ENCODE measurements at regions not wholly inside any gene's neighbourhood (a gene's known extent, or its start where the extent isn't known, plus 50 kb on each side); places are given as distances from the start of the nearest gene placed in this dataset.

DNA sequence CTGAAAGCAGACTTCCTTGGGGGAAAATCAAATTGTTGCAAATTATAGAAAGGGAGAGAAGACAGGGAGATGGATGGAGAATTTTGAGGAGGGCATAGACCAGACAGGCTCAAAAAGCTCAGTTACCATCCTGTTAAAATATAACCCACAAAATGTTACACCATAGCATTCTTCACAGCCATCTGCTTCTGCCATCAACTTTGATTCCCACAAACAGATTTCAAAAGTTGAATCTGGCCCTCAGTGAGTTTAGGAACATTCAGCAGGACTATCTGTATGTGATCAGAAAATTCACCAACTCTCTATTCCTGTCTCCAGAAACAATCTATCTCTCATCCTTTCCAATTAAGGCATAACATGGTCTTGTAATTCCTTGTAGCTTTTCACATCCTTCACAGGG, 159.8 kb upstream of the CCDC68 start (continued):
- TF ChIP-seq, protein P1, sequence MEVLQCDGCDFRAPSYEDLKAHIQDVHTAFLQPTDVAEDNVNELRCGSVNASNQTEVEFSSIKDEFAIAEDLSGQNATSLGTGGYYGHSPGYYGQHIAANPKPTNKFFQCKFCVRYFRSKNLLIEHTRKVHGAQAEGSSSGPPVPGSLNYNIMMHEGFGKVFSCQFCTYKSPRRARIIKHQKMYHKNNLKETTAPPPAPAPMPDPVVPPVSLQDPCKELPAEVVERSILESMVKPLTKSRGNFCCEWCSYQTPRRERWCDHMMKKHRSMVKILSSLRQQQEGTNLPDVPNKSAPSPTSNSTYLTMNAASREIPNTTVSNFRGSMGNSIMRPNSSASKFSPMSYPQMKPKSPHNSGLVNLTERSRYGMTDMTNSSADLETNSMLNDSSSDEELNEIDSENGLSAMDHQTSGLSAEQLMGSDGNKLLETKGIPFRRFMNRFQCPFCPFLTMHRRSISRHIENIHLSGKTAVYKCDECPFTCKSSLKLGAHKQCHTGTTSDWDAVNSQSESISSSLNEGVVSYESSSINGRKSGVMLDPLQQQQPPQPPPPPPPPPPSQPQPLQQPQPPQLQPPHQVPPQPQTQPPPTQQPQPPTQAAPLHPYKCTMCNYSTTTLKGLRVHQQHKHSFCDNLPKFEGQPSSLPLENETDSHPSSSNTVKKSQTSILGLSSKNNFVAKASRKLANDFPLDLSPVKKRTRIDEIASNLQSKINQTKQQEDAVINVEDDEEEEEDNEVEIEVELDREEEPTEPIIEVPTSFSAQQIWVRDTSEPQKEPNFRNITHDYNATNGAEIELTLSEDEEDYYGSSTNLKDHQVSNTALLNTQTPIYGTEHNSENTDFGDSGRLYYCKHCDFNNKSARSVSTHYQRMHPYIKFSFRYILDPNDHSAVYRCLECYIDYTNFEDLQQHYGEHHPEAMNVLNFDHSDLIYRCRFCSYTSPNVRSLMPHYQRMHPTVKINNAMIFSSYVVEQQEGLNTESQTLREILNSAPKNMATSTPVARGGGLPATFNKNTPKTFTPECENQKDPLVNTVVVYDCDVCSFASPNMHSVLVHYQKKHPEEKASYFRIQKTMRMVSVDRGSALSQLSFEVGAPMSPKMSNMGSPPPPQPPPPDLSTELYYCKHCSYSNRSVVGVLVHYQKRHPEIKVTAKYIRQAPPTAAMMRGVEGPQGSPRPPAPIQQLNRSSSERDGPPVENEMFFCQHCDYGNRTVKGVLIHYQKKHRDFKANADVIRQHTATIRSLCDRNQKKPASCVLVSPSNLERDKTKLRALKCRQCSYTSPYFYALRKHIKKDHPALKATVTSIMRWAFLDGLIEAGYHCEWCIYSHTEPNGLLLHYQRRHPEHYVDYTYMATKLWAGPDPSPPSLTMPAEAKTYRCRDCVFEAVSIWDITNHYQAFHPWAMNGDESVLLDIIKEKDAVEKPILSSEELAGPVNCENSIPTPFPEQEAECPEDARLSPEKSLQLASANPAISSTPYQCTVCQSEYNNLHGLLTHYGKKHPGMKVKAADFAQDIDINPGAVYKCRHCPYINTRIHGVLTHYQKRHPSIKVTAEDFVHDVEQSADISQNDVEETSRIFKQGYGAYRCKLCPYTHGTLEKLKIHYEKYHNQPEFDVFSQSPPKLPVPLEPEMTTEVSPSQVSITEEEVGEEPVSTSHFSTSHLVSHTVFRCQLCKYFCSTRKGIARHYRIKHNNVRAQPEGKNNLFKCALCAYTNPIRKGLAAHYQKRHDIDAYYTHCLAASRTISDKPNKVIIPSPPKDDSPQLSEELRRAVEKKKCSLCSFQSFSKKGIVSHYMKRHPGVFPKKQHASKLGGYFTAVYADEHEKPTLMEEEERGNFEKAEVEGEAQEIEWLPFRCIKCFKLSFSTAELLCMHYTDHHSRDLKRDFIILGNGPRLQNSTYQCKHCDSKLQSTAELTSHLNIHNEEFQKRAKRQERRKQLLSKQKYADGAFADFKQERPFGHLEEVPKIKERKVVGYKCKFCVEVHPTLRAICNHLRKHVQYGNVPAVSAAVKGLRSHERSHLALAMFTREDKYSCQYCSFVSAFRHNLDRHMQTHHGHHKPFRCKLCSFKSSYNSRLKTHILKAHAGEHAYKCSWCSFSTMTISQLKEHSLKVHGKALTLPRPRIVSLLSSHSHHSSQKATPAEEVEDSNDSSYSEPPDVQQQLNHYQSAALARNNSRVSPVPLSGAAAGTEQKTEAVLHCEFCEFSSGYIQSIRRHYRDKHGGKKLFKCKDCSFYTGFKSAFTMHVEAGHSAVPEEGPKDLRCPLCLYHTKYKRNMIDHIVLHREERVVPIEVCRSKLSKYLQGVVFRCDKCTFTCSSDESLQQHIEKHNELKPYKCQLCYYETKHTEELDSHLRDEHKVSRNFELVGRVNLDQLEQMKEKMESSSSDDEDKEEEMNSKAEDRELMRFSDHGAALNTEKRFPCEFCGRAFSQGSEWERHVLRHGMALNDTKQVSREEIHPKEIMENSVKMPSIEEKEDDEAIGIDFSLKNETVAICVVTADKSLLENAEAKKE (CRISPR knock-in tag; IDR thresholded peaks at IDR 0.05): no peak
- TF ChIP-seq, protein P2, sequence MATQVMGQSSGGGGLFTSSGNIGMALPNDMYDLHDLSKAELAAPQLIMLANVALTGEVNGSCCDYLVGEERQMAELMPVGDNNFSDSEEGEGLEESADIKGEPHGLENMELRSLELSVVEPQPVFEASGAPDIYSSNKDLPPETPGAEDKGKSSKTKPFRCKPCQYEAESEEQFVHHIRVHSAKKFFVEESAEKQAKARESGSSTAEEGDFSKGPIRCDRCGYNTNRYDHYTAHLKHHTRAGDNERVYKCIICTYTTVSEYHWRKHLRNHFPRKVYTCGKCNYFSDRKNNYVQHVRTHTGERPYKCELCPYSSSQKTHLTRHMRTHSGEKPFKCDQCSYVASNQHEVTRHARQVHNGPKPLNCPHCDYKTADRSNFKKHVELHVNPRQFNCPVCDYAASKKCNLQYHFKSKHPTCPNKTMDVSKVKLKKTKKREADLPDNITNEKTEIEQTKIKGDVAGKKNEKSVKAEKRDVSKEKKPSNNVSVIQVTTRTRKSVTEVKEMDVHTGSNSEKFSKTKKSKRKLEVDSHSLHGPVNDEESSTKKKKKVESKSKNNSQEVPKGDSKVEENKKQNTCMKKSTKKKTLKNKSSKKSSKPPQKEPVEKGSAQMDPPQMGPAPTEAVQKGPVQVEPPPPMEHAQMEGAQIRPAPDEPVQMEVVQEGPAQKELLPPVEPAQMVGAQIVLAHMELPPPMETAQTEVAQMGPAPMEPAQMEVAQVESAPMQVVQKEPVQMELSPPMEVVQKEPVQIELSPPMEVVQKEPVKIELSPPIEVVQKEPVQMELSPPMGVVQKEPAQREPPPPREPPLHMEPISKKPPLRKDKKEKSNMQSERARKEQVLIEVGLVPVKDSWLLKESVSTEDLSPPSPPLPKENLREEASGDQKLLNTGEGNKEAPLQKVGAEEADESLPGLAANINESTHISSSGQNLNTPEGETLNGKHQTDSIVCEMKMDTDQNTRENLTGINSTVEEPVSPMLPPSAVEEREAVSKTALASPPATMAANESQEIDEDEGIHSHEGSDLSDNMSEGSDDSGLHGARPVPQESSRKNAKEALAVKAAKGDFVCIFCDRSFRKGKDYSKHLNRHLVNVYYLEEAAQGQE (IDR thresholded peaks at IDR 0.05; ENCODE audit: unreplicated experiment): no peak
- TF ChIP-seq NANOG (IDR thresholded peaks at IDR 0.05; ENCODE audit: borderline replicate concordance): no peak

DNA sequence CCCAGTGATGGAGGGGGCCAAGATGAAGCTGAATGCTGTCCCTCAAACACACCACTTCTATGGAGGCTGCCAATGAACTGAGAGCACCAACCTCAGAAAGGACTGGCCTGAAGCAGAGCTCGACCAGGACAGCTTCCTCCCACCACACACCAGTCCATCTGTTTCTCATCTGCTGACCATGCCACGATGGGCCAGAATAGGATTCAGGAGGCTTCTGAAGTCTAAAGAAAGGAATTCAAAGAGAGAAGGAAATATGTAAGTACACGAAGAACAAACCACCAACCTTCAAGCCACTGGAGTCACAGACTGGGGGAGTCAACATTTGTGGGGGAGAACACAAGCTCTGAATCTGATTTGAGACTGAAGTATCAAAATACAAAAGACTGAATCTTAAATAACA, 157.6 kb upstream of the CCDC68 start:
- H3K79me2 ChIP-seq (replicated peaks; ENCODE audit: insufficient read depth): no peaks in the 10 kb centered on the region

More for the DNA sequence above, 157.6 kb upstream of the CCDC68 start:
- no peak overlapping the region for H2AFZ ChIP-seq
- Mint-ChIP-seq H3K27me3 (ENCODE audit: insufficient read depth, low read depth, poor library complexity) (no peaks in the 10 kb centered on the region), H3K4me3 (no peak overlapping the region), H3K9me3 (no peaks in the 10 kb centered on the region), H3K27ac (no peak overlapping the region), H3K4me1 (no peaks in the 10 kb centered on the region), H3K36me3 (ENCODE audit: low read depth) (no peaks in the 10 kb centered on the region)
- H3K27me3 ChIP-seq (ENCODE audit: insufficient read depth): no peaks in the 10 kb centered on the region
- no peaks in the 10 kb centered on the region for H3F3A ChIP-seq (replicated peaks; ENCODE audit: low read depth)
- no peak overlapping the region for H3K4me2 ChIP-seq
- DNase-seq (ENCODE audit: low spot score) (no peak), ATAC-seq (no peak)
- H4K20me1 ChIP-seq (replicated peaks; ENCODE audit: insufficient read depth): no peaks in the 10 kb centered on the region
- H3K27ac ChIP-seq (ENCODE audit: low read depth): no peak overlapping the region
- H3K36me3 ChIP-seq (ENCODE audit: insufficient read depth): no peaks in the 10 kb centered on the region
- H3K9me2 ChIP-seq (ENCODE audit: insufficient read depth): peaks cover 15% of the 10 kb centered on the region
- no peaks in the 10 kb centered on the region for H3K4me1 ChIP-seq (ENCODE audit: insufficient read depth)
- TF ChIP-seq, protein P2 (IDR thresholded peaks at IDR 0.05; ENCODE audit: unreplicated experiment): no peak
- no peak for TF ChIP-seq NANOG (IDR thresholded peaks at IDR 0.05; ENCODE audit: borderline replicate concordance)
- H3K4me3 ChIP-seq: no peak overlapping the region
